ENCODE measurements at regions not wholly inside any gene's neighbourhood (a gene's known extent, or its start where the extent isn't known, plus 50 kb on each side); places are given as distances from the start of the nearest gene placed in this dataset.

- TF ChIP-seq POLR2AphosphoS5 (IDR thresholded peaks at IDR 0.05): no peak
- TF ChIP-seq CTCF (IDR thresholded peaks at IDR 0.05 in 8 of 11, conservative IDR thresholded peaks at IDR 0.05 in 3 of 11): no peak
These were observed 1077.0 kb upstream of the NCAM2 start for GRCh38 chr21:19921211-19921610.
